ENCODE measurements at regions not wholly inside any gene's neighbourhood (a gene's known extent, or its start where the extent isn't known, plus 50 kb on each side); places are given as distances from the start of the nearest gene placed in this dataset.

DNA sequence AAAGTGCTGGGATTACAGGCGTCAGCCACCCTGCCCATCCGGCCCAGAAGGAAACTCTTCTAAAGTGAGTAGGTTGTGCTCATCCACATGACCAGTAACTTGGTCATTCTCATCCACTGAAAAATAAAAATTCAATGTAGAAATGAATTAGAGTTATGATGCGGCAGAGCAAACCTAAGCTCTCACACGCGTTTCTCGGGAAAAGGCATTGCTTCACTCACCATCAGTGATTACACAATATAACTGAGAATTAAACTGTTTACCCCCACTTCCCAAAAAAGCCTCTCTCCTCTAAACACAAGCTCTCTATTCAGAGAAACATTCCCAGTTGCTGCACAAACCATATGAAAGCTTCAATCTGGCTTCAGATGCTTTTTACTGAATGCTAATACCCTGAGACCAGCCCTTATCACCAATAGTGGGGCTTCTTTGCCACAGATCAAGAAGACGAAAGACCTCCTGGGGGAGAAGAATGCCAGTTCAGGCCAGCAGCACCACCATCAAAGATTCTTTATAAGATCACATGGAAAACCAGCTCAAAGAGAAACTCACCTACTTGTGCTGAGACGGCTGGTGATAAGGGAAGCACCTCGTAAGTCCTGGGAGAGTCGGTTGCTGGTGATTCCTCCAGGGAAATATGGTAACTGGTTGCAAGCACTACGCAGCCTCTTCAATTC is 121.5 kb upstream of the SFSWAP start:
- no peak for TF ChIP-seq CTCF (IDR thresholded peaks at IDR 0.05)
- no peak for TF ChIP-seq POLR2A (IDR thresholded peaks at IDR 0.05)
